ENCODE measurements at regions not wholly inside any gene's neighbourhood (a gene's known extent, or its start where the extent isn't known, plus 50 kb on each side); places are given as distances from the start of the nearest gene placed in this dataset.

DNA sequence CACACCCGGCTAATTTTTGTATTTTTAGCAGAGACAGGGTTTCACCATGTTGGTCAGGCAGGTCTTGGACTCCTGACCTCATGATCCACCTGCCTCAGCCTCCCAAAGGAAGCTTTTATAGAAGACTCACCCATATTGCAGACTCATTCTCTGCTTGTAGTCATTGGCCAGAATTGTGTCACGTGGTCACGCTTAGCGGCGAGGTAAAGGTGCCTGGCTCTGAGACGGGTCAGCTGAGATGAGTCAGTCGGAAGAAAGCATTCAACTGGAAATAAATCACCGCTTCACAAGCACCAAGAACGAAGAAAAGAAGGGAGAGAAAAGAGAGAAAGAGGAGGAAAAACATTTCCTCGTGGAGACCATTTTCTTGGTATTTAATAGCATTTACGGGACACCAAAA is 218.8 kb upstream of the NOCT start:
- TF ChIP-seq, protein P1, sequence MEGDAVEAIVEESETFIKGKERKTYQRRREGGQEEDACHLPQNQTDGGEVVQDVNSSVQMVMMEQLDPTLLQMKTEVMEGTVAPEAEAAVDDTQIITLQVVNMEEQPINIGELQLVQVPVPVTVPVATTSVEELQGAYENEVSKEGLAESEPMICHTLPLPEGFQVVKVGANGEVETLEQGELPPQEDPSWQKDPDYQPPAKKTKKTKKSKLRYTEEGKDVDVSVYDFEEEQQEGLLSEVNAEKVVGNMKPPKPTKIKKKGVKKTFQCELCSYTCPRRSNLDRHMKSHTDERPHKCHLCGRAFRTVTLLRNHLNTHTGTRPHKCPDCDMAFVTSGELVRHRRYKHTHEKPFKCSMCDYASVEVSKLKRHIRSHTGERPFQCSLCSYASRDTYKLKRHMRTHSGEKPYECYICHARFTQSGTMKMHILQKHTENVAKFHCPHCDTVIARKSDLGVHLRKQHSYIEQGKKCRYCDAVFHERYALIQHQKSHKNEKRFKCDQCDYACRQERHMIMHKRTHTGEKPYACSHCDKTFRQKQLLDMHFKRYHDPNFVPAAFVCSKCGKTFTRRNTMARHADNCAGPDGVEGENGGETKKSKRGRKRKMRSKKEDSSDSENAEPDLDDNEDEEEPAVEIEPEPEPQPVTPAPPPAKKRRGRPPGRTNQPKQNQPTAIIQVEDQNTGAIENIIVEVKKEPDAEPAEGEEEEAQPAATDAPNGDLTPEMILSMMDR (IDR thresholded peaks at IDR 0.05) = no peak
- TF ChIP-seq POLR2A (IDR thresholded peaks at IDR 0.05) = no peak

Measured in lower leg skin (tissue), 3 donors.